ENCODE measurements at regions not wholly inside any gene's neighbourhood (a gene's known extent, or its start where the extent isn't known, plus 50 kb on each side); places are given as distances from the start of the nearest gene placed in this dataset.

GRCh38 chr2:60294901-60295635 is 258.4 kb downstream of the BCL11A start:
- Histone ChIP-seq H3K79me2 (ENCODE audit: insufficient read depth, low read length) (no peaks in the 10 kb centered on the region), H3K9me3 (ENCODE audit: low read depth, low read length) (no peaks in the 10 kb centered on the region), H3K36me3 (ENCODE audit: insufficient read depth, low read length) (no peaks in the 10 kb centered on the region), H3K27me3 (ENCODE audit: insufficient read depth, low read length) (no peaks in the 10 kb centered on the region), H2AFZ (ENCODE audit: low read length) (no peak overlapping the region), H3K4me1 (ENCODE audit: insufficient read depth, low read length) (no peaks in the 10 kb centered on the region), H3K4me3 (ENCODE audit: insufficient read depth, low read length) (no peak overlapping the region), H3K27ac (ENCODE audit: low read depth, low read length) (no peak overlapping the region), H3K4me2 (ENCODE audit: insufficient read depth, low read length) (no peak overlapping the region), H4K20me1 (ENCODE audit: insufficient read depth, low read length) (no peaks in the 10 kb centered on the region)
- TF ChIP-seq CTCF (IDR thresholded peaks at IDR 0.05; ENCODE audit: extremely low read depth, low read depth, low read length) = no peak
- no peak for DNase-seq (ENCODE audit: insufficient read length, low spot score, missing footprints)

- Histone ChIP-seq H3K4me3 (ENCODE audit: insufficient read depth, low read length) (no peak overlapping the region), H3K9me3 (ENCODE audit: low read depth, low read length) (no peaks in the 10 kb centered on the region), H3K4me1 (ENCODE audit: insufficient read depth, low read length) (no peaks in the 10 kb centered on the region), H3K27me3 (ENCODE audit: insufficient read depth, low read length) (no peaks in the 10 kb centered on the region), H3K4me2 (ENCODE audit: insufficient read depth, low read length) (no peak overlapping the region), H3K36me3 (ENCODE audit: insufficient read depth, low read length) (no peaks in the 10 kb centered on the region), H3K27ac (ENCODE audit: low read depth, low read length) (no peak overlapping the region), H4K20me1 (ENCODE audit: insufficient read depth, low read length) (no peaks in the 10 kb centered on the region), H3K79me2 (ENCODE audit: insufficient read depth, low read length) (no peaks in the 10 kb centered on the region), H2AFZ (ENCODE audit: low read length) (no peak overlapping the region)
- TF ChIP-seq CTCF (IDR thresholded peaks at IDR 0.05; ENCODE audit: extremely low read depth, low read depth, low read length) = no peak
- DNase-seq (ENCODE audit: insufficient read length, low spot score, missing footprints) = no peak
Measured at GRCh38 chr2:60292242-60292641, 261.2 kb downstream of the BCL11A start.

GRCh38 chr2:60290509-60290908 is 262.9 kb downstream of the BCL11A start:
- no peak for DNase-seq (ENCODE audit: insufficient read length, low spot score, missing footprints)
- no peaks in the 10 kb centered on the region for H3K36me3 ChIP-seq (ENCODE audit: insufficient read depth, low read length)
- no peak overlapping the region for H3K4me2 ChIP-seq (ENCODE audit: insufficient read depth, low read length)
- H3K4me1 ChIP-seq (ENCODE audit: insufficient read depth, low read length) = no peaks in the 10 kb centered on the region
- no peaks in the 10 kb centered on the region for H4K20me1 ChIP-seq (ENCODE audit: insufficient read depth, low read length)
- no peaks in the 10 kb centered on the region for H3K9me3 ChIP-seq (ENCODE audit: low read depth, low read length)
- H3K4me3 ChIP-seq (ENCODE audit: insufficient read depth, low read length) = no peak overlapping the region
- H3K27ac ChIP-seq (ENCODE audit: low read depth, low read length) = no peak overlapping the region
- no peaks in the 10 kb centered on the region for H3K79me2 ChIP-seq (ENCODE audit: insufficient read depth, low read length)
- no peak overlapping the region for H2AFZ ChIP-seq (ENCODE audit: low read length)
- no peak for TF ChIP-seq CTCF (IDR thresholded peaks at IDR 0.05; ENCODE audit: extremely low read depth, low read depth, low read length)
- H3K27me3 ChIP-seq (ENCODE audit: insufficient read depth, low read length) = no peaks in the 10 kb centered on the region

GRCh38 chr2:60285626-60286316 is 267.7 kb downstream of the BCL11A start:
- no peaks in the 10 kb centered on the region for H3K9me3 ChIP-seq (ENCODE audit: low read depth, low read length)
- no peaks in the 10 kb centered on the region for H3K4me1 ChIP-seq (ENCODE audit: insufficient read depth, low read length)
- no peak overlapping the region for H3K27ac ChIP-seq (ENCODE audit: low read depth, low read length)
- H2AFZ ChIP-seq (ENCODE audit: low read length) = no peak overlapping the region
- no peak for DNase-seq (ENCODE audit: insufficient read length, low spot score, missing footprints)
- TF ChIP-seq CTCF (IDR thresholded peaks at IDR 0.05; ENCODE audit: extremely low read depth, low read depth, low read length) = no peak
- no peaks in the 10 kb centered on the region for H3K36me3 ChIP-seq (ENCODE audit: insufficient read depth, low read length)
- no peaks in the 10 kb centered on the region for H3K27me3 ChIP-seq (ENCODE audit: insufficient read depth, low read length)
- no peaks in the 10 kb centered on the region for H4K20me1 ChIP-seq (ENCODE audit: insufficient read depth, low read length)
- no peak overlapping the region for H3K4me2 ChIP-seq (ENCODE audit: insufficient read depth, low read length)
- no peak overlapping the region for H3K4me3 ChIP-seq (ENCODE audit: insufficient read depth, low read length)
- no peaks in the 10 kb centered on the region for H3K79me2 ChIP-seq (ENCODE audit: insufficient read depth, low read length)

Data from osteoblast (primary cell).